GM12878 (cell line): ENCODE measurements at regions not wholly inside any gene's neighbourhood (a gene's known extent, or its start where the extent isn't known, plus 50 kb on each side); places are given as distances from the start of the nearest gene placed in this dataset.

ENCODE experiments used
- ASH2L ChIP-seq: fragments of 300-600, 200-600 bp; sonication (generic); IDR thresholded peaks from 2 replicates; pipeline ENCODE4 v1.6.1; 2017; ENCODE audit warnings: low read depth, mild to moderate bottlenecking, borderline replicate concordance
- CBFB ChIP-seq: IDR thresholded peaks from 2 replicates; pipeline ENCODE4 v1.6.1; 2016; ENCODE audit warnings: antibody characterized with exemption, low read depth
- GATAD2B ChIP-seq: fragments of 450-650 bp; conservative IDR thresholded peaks from 2 replicates; pipeline ENCODE4 v1.6.1; 2017; ENCODE audit warnings: low read depth, mild to moderate bottlenecking, moderate library complexity
- NFYA ChIP-seq: IDR thresholded peaks from 2 replicates; pipeline ENCODE4 v1.6.1; 2011; ENCODE audit warnings: low read depth, mild to moderate bottlenecking, low read length, improper control_type of control experiment, borderline replicate concordance
- RCOR1 ChIP-seq: conservative IDR thresholded peaks from 2 replicates; pipeline ENCODE4 v1.6.1; 2012; ENCODE audit warnings: low read depth, low read length, improper control_type of control experiment
- SRF ChIP-seq, 2 experiments: IDR thresholded peaks; 2 replicates each; pipeline ENCODE4 v1.6.1; 2011; ENCODE audit warnings: low read depth in 2 of 2, low read length in 2 of 2, mild to moderate bottlenecking in 1 of 2, moderate library complexity in 1 of 2
- TF ChIP-seq, protein P1 (sequence below): IDR thresholded peaks from 2 replicates; pipeline ENCODE4 v1.6.1; 2012; ENCODE audit warnings: improper control_type of control experiment, low read depth, low read length; ENCODE audit not compliant: insufficient replicate concordance
- TF ChIP-seq, protein P2 (sequence below): fragments of 450-650 bp; IDR thresholded peaks from 2 replicates; pipeline ENCODE4 v1.6.1; 2017; ENCODE audit warnings: low read depth, mild to moderate bottlenecking, moderate library complexity
- TF ChIP-seq, protein P3 (sequence below): fragments of 150-350 bp; IDR thresholded peaks from 2 replicates; pipeline ENCODE4 v1.6.1; 2014; ENCODE audit warnings: mild to moderate bottlenecking, low read depth, low read length

DNA sequence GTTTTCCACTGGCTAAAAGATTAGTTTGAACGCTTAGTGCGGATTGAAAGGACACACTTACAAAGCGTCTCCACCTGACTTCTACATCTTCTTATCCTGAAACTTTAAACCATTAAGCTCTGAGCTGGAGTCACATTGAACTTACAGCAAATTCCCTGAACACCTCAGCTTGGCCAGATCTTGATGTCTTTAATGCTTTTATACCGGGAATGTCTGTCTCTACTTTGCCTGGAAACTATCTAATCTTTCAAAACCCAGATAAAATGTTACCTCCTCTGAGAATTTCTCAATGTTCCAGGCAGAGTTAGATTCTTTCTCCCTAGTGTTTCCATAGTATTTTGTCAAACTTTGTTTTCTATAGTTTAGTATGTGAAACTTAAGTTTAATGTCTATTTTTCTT, 179.9 kb downstream of the DTHD1 start (continued):
- TF ChIP-seq, protein P1, sequence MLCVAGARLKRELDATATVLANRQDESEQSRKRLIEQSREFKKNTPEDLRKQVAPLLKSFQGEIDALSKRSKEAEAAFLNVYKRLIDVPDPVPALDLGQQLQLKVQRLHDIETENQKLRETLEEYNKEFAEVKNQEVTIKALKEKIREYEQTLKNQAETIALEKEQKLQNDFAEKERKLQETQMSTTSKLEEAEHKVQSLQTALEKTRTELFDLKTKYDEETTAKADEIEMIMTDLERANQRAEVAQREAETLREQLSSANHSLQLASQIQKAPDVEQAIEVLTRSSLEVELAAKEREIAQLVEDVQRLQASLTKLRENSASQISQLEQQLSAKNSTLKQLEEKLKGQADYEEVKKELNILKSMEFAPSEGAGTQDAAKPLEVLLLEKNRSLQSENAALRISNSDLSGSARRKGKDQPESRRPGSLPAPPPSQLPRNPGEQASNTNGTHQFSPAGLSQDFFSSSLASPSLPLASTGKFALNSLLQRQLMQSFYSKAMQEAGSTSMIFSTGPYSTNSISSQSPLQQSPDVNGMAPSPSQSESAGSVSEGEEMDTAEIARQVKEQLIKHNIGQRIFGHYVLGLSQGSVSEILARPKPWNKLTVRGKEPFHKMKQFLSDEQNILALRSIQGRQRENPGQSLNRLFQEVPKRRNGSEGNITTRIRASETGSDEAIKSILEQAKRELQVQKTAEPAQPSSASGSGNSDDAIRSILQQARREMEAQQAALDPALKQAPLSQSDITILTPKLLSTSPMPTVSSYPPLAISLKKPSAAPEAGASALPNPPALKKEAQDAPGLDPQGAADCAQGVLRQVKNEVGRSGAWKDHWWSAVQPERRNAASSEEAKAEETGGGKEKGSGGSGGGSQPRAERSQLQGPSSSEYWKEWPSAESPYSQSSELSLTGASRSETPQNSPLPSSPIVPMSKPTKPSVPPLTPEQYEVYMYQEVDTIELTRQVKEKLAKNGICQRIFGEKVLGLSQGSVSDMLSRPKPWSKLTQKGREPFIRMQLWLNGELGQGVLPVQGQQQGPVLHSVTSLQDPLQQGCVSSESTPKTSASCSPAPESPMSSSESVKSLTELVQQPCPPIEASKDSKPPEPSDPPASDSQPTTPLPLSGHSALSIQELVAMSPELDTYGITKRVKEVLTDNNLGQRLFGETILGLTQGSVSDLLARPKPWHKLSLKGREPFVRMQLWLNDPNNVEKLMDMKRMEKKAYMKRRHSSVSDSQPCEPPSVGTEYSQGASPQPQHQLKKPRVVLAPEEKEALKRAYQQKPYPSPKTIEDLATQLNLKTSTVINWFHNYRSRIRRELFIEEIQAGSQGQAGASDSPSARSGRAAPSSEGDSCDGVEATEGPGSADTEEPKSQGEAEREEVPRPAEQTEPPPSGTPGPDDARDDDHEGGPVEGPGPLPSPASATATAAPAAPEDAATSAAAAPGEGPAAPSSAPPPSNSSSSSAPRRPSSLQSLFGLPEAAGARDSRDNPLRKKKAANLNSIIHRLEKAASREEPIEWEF = no peak
- TF ChIP-seq, protein P2, sequence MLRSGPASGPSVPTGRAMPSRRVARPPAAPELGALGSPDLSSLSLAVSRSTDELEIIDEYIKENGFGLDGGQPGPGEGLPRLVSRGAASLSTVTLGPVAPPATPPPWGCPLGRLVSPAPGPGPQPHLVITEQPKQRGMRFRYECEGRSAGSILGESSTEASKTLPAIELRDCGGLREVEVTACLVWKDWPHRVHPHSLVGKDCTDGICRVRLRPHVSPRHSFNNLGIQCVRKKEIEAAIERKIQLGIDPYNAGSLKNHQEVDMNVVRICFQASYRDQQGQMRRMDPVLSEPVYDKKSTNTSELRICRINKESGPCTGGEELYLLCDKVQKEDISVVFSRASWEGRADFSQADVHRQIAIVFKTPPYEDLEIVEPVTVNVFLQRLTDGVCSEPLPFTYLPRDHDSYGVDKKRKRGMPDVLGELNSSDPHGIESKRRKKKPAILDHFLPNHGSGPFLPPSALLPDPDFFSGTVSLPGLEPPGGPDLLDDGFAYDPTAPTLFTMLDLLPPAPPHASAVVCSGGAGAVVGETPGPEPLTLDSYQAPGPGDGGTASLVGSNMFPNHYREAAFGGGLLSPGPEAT = no peak
- TF ChIP-seq NFYA = no peak
- no peak for TF ChIP-seq SRF (IDR thresholded peaks at IDR 0.05; ENCODE audit: low read depth in 2 of 2, low read length in 2 of 2)
- no peak for TF ChIP-seq GATAD2B
- TF ChIP-seq, protein P3, sequence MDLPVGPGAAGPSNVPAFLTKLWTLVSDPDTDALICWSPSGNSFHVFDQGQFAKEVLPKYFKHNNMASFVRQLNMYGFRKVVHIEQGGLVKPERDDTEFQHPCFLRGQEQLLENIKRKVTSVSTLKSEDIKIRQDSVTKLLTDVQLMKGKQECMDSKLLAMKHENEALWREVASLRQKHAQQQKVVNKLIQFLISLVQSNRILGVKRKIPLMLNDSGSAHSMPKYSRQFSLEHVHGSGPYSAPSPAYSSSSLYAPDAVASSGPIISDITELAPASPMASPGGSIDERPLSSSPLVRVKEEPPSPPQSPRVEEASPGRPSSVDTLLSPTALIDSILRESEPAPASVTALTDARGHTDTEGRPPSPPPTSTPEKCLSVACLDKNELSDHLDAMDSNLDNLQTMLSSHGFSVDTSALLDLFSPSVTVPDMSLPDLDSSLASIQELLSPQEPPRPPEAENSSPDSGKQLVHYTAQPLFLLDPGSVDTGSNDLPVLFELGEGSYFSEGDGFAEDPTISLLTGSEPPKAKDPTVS = no peak
- TF ChIP-seq RCOR1 = no peak
- TF ChIP-seq CBFB = no peak
- TF ChIP-seq ASH2L = no peak
